SK-N-SH (cell line): ENCODE measurements at regions not wholly inside any gene's neighbourhood (a gene's known extent, or its start where the extent isn't known, plus 50 kb on each side); places are given as distances from the start of the nearest gene placed in this dataset.

Source experiments
- CHD2 ChIP-seq: fragments of 150-350 bp; IDR thresholded peaks from 2 replicates; pipeline ENCODE4 v1.6.1; 2018; ENCODE audit warnings: low read length; ENCODE audit not compliant: partially characterized antibody
- EP300 ChIP-seq, 2 experiments: IDR thresholded peaks; 2 replicates each; pipeline versions ENCODE4 v1.4.0 to v1.6.1; 2012; ENCODE audit warnings: borderline replicate concordance in 1 of 2, low read depth in 1 of 2, low read length in 1 of 2
- EZH2phosphoT487 ChIP-seq: fragments of 200-600 bp; sonication (generic); IDR thresholded peaks from 2 replicates; pipeline ENCODE4 v1.6.1; 2017; ENCODE audit warnings: low read depth, mixed run types, mild to moderate bottlenecking, antibody characterized with exemption, moderate library complexity, borderline replicate concordance
- FOXJ3 ChIP-seq: sonication (generic); formaldehyde crosslinking; IDR thresholded peaks from 2 replicates; pipeline ENCODE4 v1.5.1; 2020; ENCODE audit warnings: mild to moderate bottlenecking, missing genetic modification reagents
- JUND ChIP-seq: IDR thresholded peaks from 2 replicates; pipeline ENCODE4 v1.4.0; 2012
- POLR2AphosphoS5 ChIP-seq: IDR thresholded peaks from 2 replicates; pipeline ENCODE4 v1.6.1; 2012; ENCODE audit warnings: low read depth, low read length
- RCOR1 ChIP-seq: fragments of 150-350 bp; IDR thresholded peaks from 2 replicates; pipeline ENCODE4 v1.6.1; 2017; ENCODE audit warnings: antibody characterized with exemption, low read length
- SIN3A ChIP-seq: IDR thresholded peaks from 2 replicates; pipeline ENCODE4 v1.6.1; 2012; ENCODE audit warnings: low read depth, mild to moderate bottlenecking, low read length, moderate library complexity, borderline replicate concordance
- TEAD4 ChIP-seq: IDR thresholded peaks from 2 replicates; pipeline ENCODE4 v1.4.0; 2012; ENCODE audit warnings: mild to moderate bottlenecking, borderline replicate concordance; ENCODE audit not compliant: insufficient read depth
- YY1 ChIP-seq: IDR thresholded peaks from 2 replicates; pipeline ENCODE4 v1.4.0; 2012; ENCODE audit warnings: low read depth, mild to moderate bottlenecking
- TF ChIP-seq, protein P1 (sequence below): fragments of 200-600 bp; sonication (generic); IDR thresholded peaks from 2 replicates; pipeline ENCODE4 v1.6.1; 2017; ENCODE audit warnings: antibody characterized with exemption, mild to moderate bottlenecking, moderate library complexity
- TF ChIP-seq, protein P2 (sequence below): IDR thresholded peaks from 2 replicates; pipeline ENCODE4 v1.4.0; 2012; ENCODE audit warnings: low read depth, borderline replicate concordance
- TF ChIP-seq, protein P3 (sequence below): fragments of 150-350 bp; IDR thresholded peaks from 2 replicates; pipeline ENCODE4 v1.6.1; 2017; ENCODE audit warnings: antibody characterized with exemption, low read length, low read depth, borderline replicate concordance
- TF ChIP-seq, protein P4 (sequence below): IDR thresholded peaks from 2 replicates; pipeline ENCODE4 v1.4.0; 2012; ENCODE audit warnings: low read depth

DNA sequence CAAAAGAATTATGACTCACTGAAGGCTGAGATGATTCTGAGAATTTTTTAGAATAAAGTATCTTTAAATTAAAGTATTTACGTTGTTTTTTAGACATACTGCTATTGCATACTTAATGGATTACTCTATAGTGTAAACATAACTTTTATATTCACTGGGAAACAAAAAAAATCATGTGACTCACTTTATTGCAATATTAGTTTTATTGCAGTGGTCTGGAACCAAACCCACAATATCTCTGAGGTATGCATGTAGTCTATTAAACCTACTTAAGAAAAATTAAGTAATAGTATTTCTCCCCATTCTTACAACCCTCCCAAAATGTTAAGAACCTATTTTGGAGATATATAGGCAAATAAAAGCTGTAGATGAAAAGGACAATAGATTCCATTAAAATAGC, 142.9 kb upstream of the ZNF521 start:
- TF ChIP-seq, protein P1, sequence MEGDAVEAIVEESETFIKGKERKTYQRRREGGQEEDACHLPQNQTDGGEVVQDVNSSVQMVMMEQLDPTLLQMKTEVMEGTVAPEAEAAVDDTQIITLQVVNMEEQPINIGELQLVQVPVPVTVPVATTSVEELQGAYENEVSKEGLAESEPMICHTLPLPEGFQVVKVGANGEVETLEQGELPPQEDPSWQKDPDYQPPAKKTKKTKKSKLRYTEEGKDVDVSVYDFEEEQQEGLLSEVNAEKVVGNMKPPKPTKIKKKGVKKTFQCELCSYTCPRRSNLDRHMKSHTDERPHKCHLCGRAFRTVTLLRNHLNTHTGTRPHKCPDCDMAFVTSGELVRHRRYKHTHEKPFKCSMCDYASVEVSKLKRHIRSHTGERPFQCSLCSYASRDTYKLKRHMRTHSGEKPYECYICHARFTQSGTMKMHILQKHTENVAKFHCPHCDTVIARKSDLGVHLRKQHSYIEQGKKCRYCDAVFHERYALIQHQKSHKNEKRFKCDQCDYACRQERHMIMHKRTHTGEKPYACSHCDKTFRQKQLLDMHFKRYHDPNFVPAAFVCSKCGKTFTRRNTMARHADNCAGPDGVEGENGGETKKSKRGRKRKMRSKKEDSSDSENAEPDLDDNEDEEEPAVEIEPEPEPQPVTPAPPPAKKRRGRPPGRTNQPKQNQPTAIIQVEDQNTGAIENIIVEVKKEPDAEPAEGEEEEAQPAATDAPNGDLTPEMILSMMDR = no peak
- TF ChIP-seq RCOR1 (no peak), YY1 (no peak), EP300 (IDR thresholded peaks at IDR 0.05; ENCODE audit: borderline replicate concordance in 1 of 2, low read depth in 1 of 2, low read length in 1 of 2) (no peak), TEAD4 (no peak), POLR2AphosphoS5 (no peak), JUND (no peak), CHD2 (no peak), FOXJ3 (no peak), EZH2phosphoT487 (no peak), SIN3A (no peak)
- TF ChIP-seq, protein P2, sequence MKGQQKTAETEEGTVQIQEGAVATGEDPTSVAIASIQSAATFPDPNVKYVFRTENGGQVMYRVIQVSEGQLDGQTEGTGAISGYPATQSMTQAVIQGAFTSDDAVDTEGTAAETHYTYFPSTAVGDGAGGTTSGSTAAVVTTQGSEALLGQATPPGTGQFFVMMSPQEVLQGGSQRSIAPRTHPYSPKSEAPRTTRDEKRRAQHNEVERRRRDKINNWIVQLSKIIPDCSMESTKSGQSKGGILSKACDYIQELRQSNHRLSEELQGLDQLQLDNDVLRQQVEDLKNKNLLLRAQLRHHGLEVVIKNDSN = no peak
- TF ChIP-seq, protein P3, sequence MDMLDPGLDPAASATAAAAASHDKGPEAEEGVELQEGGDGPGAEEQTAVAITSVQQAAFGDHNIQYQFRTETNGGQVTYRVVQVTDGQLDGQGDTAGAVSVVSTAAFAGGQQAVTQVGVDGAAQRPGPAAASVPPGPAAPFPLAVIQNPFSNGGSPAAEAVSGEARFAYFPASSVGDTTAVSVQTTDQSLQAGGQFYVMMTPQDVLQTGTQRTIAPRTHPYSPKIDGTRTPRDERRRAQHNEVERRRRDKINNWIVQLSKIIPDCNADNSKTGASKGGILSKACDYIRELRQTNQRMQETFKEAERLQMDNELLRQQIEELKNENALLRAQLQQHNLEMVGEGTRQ = no peak
- TF ChIP-seq, protein P4, sequence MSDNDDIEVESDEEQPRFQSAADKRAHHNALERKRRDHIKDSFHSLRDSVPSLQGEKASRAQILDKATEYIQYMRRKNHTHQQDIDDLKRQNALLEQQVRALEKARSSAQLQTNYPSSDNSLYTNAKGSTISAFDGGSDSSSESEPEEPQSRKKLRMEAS = no peak
